ENCODE measurements at regions not wholly inside any gene's neighbourhood (a gene's known extent, or its start where the extent isn't known, plus 50 kb on each side); places are given as distances from the start of the nearest gene placed in this dataset.

- TF ChIP-seq CTCF (conservative IDR thresholded peaks at IDR 0.05; ENCODE audit: low read depth, low read length) (no peak), SMC3 (IDR thresholded peaks at IDR 0.05; ENCODE audit: low read depth, low read length) (no peak), RCOR1 (IDR thresholded peaks at IDR 0.05; ENCODE audit: insufficient replicate concordance, low read length) (no peak), POLR2A (IDR thresholded peaks at IDR 0.05; ENCODE audit: low read depth, low read length) (no peak), MAFK (IDR thresholded peaks at IDR 0.05; ENCODE audit: low read depth, low read length) (no peak)
Measured at GRCh38 chr7:32803406-32804141, 88.0 kb downstream of the KBTBD2 start.
